ENCODE measurements at regions not wholly inside any gene's neighbourhood (a gene's known extent, or its start where the extent isn't known, plus 50 kb on each side); places are given as distances from the start of the nearest gene placed in this dataset.

DNA sequence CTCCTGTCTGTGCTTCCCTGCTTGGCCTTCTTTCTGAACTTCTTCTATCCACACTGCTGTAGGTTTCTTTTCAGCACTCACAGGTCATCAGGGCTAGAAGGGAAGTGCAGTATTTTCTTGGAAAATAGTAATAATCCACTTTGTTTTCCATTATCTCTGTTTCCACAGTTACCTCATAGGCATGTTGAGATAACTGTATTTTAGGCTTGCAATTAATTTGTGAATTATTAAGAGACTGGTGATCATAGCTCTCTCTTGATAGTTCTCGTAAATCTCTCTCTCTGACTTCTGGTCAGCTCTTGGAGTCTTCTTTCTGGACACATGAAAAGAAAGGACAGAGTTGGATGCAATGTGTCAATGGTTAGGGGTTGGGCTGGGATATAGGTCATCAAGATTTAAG, 243.6 kb upstream of the IGFBP3 start:
- TF ChIP-seq, protein P1, sequence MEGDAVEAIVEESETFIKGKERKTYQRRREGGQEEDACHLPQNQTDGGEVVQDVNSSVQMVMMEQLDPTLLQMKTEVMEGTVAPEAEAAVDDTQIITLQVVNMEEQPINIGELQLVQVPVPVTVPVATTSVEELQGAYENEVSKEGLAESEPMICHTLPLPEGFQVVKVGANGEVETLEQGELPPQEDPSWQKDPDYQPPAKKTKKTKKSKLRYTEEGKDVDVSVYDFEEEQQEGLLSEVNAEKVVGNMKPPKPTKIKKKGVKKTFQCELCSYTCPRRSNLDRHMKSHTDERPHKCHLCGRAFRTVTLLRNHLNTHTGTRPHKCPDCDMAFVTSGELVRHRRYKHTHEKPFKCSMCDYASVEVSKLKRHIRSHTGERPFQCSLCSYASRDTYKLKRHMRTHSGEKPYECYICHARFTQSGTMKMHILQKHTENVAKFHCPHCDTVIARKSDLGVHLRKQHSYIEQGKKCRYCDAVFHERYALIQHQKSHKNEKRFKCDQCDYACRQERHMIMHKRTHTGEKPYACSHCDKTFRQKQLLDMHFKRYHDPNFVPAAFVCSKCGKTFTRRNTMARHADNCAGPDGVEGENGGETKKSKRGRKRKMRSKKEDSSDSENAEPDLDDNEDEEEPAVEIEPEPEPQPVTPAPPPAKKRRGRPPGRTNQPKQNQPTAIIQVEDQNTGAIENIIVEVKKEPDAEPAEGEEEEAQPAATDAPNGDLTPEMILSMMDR (IDR thresholded peaks at IDR 0.05; ENCODE audit: low read depth, low read length): no peak
- no peak overlapping the region for H3K4me3 ChIP-seq (ENCODE audit: low read depth, low read length)

DNA sequence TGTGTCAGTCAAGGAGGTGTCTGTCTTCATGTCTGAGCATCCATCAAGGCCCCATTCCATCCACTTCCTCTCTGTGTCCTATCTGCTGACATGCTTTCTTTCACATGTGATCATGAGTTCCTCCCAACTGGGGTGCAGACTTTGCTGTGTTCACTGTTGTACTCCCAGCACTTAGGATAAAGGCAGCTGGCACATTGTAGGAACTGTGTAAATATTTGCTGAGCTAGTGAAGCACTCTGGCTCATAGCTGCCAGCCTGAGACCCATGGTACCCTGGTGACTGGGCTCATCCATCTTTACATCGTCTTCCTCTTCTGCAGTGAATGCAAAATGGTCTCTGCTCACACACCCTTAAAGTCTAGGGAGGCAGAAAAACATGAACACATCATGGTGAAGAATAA, 242.2 kb upstream of the IGFBP3 start:
- TF ChIP-seq, protein P1 (IDR thresholded peaks at IDR 0.05; ENCODE audit: low read depth, low read length): no peak
- H3K4me3 ChIP-seq (ENCODE audit: low read depth, low read length): no peak overlapping the region

DNA sequence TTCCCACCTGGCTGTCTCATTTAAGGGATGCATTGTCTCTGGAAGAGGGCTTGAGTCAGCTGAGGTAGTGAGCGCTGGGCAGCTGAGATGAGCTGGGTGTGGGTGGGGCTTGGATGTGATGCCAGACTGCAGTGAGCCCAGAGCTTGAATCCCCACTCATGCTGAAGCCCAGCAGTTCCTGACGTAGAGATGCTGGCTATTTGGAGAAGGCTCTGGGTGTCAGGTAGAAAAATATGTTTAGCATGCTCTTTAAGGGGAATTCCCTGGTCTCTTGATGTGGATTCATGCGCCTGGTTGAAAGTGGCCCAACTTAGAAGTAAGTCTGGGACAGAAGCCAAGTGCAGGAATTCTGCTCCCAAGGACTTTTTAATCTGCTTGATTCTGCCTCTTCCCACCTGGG, 241.5 kb upstream of the IGFBP3 start:
- no peak overlapping the region for H3K4me3 ChIP-seq (ENCODE audit: low read depth, low read length)
- TF ChIP-seq, protein P1 (IDR thresholded peaks at IDR 0.05; ENCODE audit: low read depth, low read length): no peak

DNA sequence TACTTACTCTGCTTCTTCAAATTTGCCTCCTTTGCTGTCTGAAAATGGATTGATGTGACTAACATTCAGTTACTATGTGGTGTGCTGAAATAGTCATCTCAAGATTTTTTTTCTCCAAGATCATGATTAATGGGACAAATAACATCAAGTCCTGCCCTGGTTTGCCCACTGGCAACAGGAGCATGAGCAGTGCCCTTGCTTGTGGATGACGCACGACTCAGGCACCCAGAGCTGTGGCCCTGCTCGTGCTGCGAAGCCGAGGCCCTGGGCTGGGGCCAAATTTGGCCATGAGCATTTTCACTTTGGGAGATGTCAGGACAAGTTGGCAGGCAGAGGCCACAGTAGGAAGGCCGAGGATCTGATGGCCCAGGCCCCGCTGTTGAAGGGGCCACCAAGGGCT, 239.8 kb upstream of the IGFBP3 start:
- TF ChIP-seq, protein P1 (IDR thresholded peaks at IDR 0.05; ENCODE audit: low read depth, low read length): no peak

DNA sequence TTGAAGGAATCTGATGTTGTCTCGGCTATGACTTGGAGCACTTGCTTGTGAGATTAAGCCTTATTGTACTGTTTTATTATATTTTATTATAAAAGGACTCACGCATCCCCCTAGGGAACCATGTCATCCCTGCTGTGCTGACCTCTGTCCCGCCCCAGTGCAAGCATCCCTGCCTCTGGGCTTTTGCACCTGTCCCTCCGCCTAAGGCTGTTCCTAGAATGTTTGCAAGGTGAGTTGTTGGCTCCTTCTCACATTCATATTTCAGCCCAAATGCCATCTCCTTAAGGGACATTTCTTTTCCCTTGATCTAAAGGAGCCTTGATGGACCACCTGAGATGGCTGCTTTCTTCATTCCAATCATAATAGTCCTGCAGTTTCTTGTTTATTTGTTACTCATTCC, 236.9 kb upstream of the IGFBP3 start:
- no peak overlapping the region for H3K4me3 ChIP-seq (ENCODE audit: low read depth, low read length)
- TF ChIP-seq, protein P1 (IDR thresholded peaks at IDR 0.05; ENCODE audit: low read depth, low read length): no peak

More for the DNA sequence above, 239.8 kb upstream of the IGFBP3 start:
- H3K4me3 ChIP-seq (ENCODE audit: low read depth, low read length): no peak overlapping the region

DNA sequence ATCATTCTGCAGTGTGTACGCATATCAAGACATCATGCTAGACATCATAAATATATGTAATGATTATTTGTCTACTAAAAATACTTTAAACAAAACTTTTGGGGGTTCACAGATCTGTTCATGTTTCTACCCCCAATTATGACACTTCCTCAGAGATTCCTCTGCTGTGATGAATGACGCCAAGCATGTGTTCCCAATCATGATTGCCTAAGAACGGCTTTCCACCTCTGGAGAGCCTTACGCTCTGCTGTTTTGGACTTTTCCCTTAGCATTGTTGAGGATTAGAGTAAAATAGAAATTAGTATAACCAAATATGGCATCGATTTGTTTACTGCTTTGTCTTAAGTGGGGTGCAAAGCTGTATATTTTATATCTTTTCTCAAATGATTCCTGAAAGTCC, 236.3 kb upstream of the IGFBP3 start:
- TF ChIP-seq, protein P1 (IDR thresholded peaks at IDR 0.05; ENCODE audit: low read depth, low read length): no peak
- H3K4me3 ChIP-seq (ENCODE audit: low read depth, low read length): no peak overlapping the region

DNA sequence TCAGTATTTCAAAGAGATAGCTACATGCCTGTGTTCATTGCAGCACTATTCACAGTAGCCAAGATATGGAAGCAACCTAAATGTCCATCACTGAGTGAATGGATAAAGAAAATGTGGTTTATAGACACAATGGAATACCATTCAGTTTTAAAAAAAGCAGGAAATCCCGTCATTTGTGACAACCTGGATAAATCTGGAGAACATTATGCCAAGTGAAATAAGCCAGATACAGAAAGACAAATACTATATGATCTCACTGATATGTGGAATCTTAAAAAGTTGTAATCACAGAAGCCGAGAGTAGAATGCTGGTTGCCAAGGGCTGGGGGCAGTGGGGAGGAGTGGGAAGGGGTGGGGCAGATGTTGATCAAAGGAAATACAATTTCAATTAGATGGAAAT, 235.8 kb upstream of the IGFBP3 start:
- H3K4me3 ChIP-seq (ENCODE audit: low read depth, low read length): no peak overlapping the region
- TF ChIP-seq, protein P1 (IDR thresholded peaks at IDR 0.05; ENCODE audit: low read depth, low read length): no peak

Data from WI38 (cell line).